ENCODE measurements at regions not wholly inside any gene's neighbourhood (a gene's known extent, or its start where the extent isn't known, plus 50 kb on each side); places are given as distances from the start of the nearest gene placed in this dataset.

DNA sequence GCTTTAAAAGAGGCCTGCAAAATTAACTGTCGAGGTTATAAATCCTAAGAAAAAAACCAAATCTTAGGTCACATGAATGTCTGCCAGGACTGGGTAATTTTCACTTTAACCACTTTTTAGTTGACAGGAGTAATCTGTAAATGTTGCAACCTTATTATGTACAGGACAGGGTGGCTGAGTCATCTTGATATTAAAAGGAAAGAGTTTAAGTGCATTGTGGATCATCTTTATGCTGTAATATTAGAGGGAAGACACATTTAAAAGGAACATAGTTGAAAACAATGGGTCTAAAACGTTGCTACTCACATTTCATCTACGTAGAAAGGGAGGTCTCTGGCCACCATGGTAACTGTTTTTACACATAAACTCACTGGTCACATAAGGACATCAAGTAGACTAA is 115.5 kb downstream of the LSMEM1 start:
- TF ChIP-seq, protein P1, sequence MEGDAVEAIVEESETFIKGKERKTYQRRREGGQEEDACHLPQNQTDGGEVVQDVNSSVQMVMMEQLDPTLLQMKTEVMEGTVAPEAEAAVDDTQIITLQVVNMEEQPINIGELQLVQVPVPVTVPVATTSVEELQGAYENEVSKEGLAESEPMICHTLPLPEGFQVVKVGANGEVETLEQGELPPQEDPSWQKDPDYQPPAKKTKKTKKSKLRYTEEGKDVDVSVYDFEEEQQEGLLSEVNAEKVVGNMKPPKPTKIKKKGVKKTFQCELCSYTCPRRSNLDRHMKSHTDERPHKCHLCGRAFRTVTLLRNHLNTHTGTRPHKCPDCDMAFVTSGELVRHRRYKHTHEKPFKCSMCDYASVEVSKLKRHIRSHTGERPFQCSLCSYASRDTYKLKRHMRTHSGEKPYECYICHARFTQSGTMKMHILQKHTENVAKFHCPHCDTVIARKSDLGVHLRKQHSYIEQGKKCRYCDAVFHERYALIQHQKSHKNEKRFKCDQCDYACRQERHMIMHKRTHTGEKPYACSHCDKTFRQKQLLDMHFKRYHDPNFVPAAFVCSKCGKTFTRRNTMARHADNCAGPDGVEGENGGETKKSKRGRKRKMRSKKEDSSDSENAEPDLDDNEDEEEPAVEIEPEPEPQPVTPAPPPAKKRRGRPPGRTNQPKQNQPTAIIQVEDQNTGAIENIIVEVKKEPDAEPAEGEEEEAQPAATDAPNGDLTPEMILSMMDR (IDR thresholded peaks at IDR 0.05; ENCODE audit: insufficient read depth, low read depth, low read length, missing control alignments): no peak
- no peak for DNase-seq (ENCODE audit: low read depth)
- no peak overlapping the region for H3K4me3 ChIP-seq (ENCODE audit: low read depth, low read length)

DNA sequence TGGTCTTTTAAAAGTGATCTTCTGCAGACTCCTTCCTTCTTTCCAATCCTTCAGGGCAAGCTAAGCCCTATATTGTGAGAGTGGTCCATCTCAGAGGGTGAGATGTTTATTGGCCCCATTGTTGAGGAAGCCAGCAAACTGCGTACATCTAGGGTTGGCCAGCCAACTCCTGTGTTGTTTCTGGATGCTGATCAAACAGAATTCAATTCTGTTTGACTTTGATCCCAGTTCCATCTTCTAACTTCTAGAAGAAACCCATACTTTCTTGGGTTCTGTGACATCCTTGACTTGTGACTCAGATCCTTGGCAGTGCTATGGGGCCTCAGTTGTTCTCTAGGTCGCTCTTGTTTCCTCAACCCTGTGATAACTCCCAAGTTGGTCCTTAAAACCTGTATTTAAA is 116.2 kb downstream of the LSMEM1 start:
- TF ChIP-seq, protein P1 (IDR thresholded peaks at IDR 0.05; ENCODE audit: insufficient read depth, low read depth, low read length, missing control alignments): no peak
- DNase-seq (ENCODE audit: low read depth): no peak
- H3K4me3 ChIP-seq (ENCODE audit: low read depth, low read length): no peak overlapping the region

DNA sequence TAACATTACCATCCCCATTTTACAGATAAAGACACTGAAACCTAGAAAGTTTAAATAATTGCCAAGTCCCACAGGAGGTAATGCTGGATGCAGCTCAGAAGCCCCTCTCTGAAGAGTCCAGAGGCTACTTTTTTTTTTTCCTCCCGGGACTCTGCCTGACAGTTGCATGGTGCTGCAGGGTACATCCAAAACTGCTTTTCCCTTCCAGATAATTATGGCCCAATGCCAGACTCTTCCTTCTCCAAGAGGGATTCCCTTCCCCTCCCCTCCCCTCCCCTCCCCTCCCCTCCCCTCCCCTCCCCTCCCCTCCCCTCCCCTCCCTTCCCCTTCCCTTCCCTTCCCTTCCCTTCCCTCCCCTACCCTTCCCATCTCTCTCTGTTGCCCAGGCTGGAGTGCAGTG is 122.9 kb downstream of the LSMEM1 start:
- DNase-seq (ENCODE audit: low read depth): no peak
- no peak overlapping the region for H3K4me3 ChIP-seq (ENCODE audit: low read depth, low read length)
- TF ChIP-seq, protein P1 (IDR thresholded peaks at IDR 0.05; ENCODE audit: insufficient read depth, low read depth, low read length, missing control alignments): no peak

DNA sequence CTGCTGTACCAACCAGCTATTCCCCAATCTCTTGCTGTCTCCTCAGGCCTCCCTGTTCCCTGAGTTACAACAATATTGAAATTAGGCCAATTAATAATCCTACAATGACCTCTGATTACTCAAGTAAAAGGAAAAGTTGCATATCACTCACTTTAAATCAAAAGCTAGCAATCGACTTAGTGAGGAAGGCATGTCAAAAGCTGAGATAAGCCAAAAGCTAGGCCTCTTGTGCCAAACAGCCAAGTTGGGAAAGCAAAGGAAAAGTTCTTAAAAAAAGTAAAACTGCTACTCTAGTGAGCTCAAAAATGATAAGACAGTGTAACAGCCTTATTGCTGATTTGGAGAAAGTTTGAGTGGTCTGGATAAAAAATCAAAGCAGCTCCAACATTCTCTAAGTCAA is 129.8 kb downstream of the LSMEM1 start:
- no peak overlapping the region for H3K4me3 ChIP-seq (ENCODE audit: low read depth, low read length)
- TF ChIP-seq, protein P1 (IDR thresholded peaks at IDR 0.05; ENCODE audit: insufficient read depth, low read depth, low read length, missing control alignments): no peak
- DNase-seq (ENCODE audit: low read depth): no peak

DNA sequence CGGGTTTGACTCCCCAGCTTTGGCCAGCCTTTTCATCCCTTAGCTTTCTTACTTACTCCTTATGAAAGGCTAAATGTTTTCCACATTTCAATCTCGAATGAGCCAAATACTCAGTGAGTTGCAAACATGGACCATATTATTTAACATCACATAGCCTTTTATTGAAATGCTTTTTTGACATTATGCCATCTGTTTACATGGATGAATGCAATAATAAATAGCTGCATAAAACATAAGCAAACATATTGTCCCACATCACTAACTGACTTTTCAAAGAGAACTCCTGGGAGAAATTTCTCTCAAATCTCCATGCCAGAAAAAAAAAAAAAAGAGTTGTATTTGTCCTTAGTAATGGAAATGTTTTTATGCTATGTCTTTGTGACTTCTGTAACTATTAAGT is 134.9 kb downstream of the LSMEM1 start:
- TF ChIP-seq, protein P1 (IDR thresholded peaks at IDR 0.05; ENCODE audit: insufficient read depth, low read depth, low read length, missing control alignments): no peak
- no peak overlapping the region for H3K4me3 ChIP-seq (ENCODE audit: low read depth, low read length)
- no peak for DNase-seq (ENCODE audit: low read depth)

DNA sequence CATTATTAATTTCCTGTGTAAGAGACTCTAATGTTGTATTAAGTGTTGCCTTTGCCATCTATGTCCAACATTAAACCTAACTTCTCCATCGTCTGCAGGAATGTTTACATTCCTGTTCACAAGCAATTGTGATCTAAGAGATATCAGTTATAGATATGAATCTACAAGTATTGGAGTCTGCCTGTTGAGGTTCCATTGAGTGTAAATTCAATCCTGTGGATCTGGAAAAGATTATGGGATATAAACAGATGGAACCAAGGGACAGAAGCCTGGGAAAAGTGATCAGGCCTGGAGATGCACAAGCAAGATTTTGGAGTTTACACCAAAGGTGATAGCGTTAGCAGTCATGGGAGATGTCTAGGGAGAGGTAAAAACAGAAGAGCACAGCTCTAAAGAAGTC is 135.5 kb downstream of the LSMEM1 start:
- H3K4me3 ChIP-seq (ENCODE audit: low read depth, low read length): no peak overlapping the region
- TF ChIP-seq, protein P1 (IDR thresholded peaks at IDR 0.05; ENCODE audit: insufficient read depth, low read depth, low read length, missing control alignments): no peak
- no peak for DNase-seq (ENCODE audit: low read depth)

DNA sequence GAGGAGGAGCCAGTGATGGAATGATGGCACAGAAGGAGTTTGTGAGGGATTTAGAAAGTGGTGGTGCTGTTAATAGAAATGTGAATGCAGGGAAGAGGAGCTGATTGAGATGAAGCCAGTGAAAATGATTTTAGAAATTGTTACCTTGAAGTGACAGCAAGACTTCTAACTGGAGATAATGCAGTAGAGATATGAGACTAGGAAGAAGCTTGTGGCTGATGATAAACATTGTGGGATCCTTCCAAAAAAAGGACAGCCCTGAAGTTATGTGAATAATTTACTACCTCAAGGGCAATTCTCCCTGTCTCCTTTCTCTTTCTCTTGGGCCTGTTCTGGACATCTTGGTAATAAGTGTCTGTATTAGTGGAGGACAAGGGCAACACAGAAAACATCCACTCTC is 138.6 kb downstream of the LSMEM1 start:
- DNase-seq (ENCODE audit: low read depth): no peak
- TF ChIP-seq, protein P1 (IDR thresholded peaks at IDR 0.05; ENCODE audit: insufficient read depth, low read depth, low read length, missing control alignments): no peak
- H3K4me3 ChIP-seq (ENCODE audit: low read depth, low read length): no peak overlapping the region

All from GM12865 (cell line).